Naive thymus-derived CD8-positive, alpha-beta T cell (primary cell): ENCODE measurements at regions not wholly inside any gene's neighbourhood (a gene's known extent, or its start where the extent isn't known, plus 50 kb on each side); places are given as distances from the start of the nearest gene placed in this dataset.

Experiments used
- ATAC-seq, 2 donors: fragments of 150-1000 bp; cut with Tn5 transposase in 1 of 2; sonication (Bioruptor Pico), chemical (Tn5 transposase) in 1 of 2; 1 replicate in 1 of 2; 2 replicates in 1 of 2; pipeline ENCODE4 v1.10.0; 2021; ENCODE audit warnings: mild to moderate bottlenecking in 2 of 2, moderate library complexity in 2 of 2
- POLR2A ChIA-PET: fragments of 350-600 bp; sonication (Branson Sonifier 250); formaldehyde crosslinking; loops from one replicate; lab custom pipeline; 2021; ENCODE audit warnings: antibody characterized with exemption; lab: Charles Lee
- DNase-seq, 10 donors: peaks; one replicate each; pipeline versions ENCODE4 v3.0.0 to v3.0.0-alpha.2; 2020 to 2022
- H3K27ac Mint-ChIP-seq, 10 donors: one replicate each; pipeline ENCODE4 v1.8.0; 2020 to 2022; ENCODE audit warnings: mild to moderate bottlenecking in 10 of 10, mixed read lengths in 10 of 10, moderate library complexity in 4 of 10, inconsistent platforms in 1 of 10
- H3K27me3 Mint-ChIP-seq, 5 donors: one replicate each; pipeline ENCODE4 v1.8.0; 2021 to 2022; ENCODE audit warnings: mixed read lengths in 5 of 5
- H3K36me3 Mint-ChIP-seq, 3 donors: one replicate each; pipeline ENCODE4 v1.8.0; 2020 to 2022; ENCODE audit warnings: mixed read lengths in 3 of 3, mild to moderate bottlenecking in 2 of 3, inconsistent platforms in 1 of 3
- H3K4me1 Mint-ChIP-seq, 4 donors: one replicate each; pipeline ENCODE4 v1.8.0; 2021 to 2022; ENCODE audit warnings: mixed read lengths in 4 of 4
- H3K4me3 Mint-ChIP-seq, 10 donors: one replicate each; pipeline ENCODE4 v1.8.0; 2020 to 2022; ENCODE audit warnings: mild to moderate bottlenecking in 10 of 10, mixed read lengths in 10 of 10, moderate library complexity in 6 of 10, inconsistent platforms in 1 of 10
- H3K9me3 Mint-ChIP-seq, 9 donors: one replicate each; pipeline ENCODE4 v1.8.0; 2020 to 2022; ENCODE audit warnings: mixed read lengths in 9 of 9, mild to moderate bottlenecking in 3 of 9, inconsistent platforms in 1 of 9, moderate library complexity in 1 of 9

DNA sequence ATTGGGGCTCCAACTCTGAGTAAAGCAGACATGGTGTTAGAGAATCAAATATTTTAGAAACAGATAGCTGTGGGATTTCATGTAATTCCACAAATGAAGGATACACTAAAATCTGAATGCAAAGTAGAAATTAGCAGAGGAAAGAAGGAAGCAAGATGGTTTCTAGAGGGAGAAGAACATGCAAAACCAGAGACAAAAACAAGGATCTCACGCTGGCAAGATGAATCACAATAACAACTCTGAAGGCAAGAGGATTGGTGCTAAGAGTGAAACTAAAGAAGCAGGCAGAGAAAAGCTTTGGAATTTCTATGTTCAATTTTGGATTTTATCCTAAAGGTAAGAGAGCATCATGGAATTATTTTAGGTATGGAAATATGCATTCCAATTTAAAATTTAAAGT is 857.2 kb upstream of the COX7C start:
- DNase-seq (no peak), ATAC-seq (no peak)

DNA sequence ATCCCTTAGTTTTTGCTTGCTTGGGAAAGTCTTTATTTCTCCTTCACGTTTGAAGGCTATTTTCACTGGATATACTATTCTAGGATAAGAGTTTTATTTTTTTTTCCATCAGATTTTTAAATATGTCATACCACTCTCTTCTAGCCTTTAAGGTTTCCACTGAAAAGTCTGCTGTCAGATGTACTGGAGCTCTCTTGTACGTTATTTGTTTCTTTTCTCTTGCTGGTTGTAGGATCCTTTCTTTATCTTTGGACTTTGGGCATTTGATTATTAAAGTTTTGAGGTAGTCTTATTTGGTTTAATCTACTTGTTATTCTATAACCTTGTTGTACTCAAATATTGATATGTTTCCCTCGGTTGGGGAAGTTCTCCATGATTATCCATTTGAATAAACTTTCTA is 848.4 kb upstream of the COX7C start:
- H3K36me3 Mint-ChIP-seq = peaks cover 0 to 18% (median 0%) of the 10 kb centered on the region in 3 donors
- no peak overlapping the region for H3K4me3 Mint-ChIP-seq
- POLR2A ChIA-PET = no interaction called here
- no peaks in the 10 kb centered on the region for H3K27me3 Mint-ChIP-seq
- H3K27ac Mint-ChIP-seq = no peak overlapping the region
- H3K4me1 Mint-ChIP-seq = peaks cover 0 to 2% (median 0%) of the 10 kb centered on the region in 4 donors
- DNase-seq (no peak), ATAC-seq (no peak)
- peaks cover 7 to 57% (median 24%) of the 10 kb centered on the region in 9 donors for H3K9me3 Mint-ChIP-seq

More for the DNA sequence above, 857.2 kb upstream of the COX7C start:
- Mint-ChIP-seq H3K27me3 (no peaks in the 10 kb centered on the region), H3K27ac (no peak overlapping the region), H3K36me3 (no peaks in the 10 kb centered on the region), H3K9me3 (peaks cover 3 to 25% (median 10%) of the 10 kb centered on the region in 9 donors), H3K4me1 (no peaks in the 10 kb centered on the region), H3K4me3 (no peak overlapping the region)
- POLR2A ChIA-PET = no interaction called here

DNA sequence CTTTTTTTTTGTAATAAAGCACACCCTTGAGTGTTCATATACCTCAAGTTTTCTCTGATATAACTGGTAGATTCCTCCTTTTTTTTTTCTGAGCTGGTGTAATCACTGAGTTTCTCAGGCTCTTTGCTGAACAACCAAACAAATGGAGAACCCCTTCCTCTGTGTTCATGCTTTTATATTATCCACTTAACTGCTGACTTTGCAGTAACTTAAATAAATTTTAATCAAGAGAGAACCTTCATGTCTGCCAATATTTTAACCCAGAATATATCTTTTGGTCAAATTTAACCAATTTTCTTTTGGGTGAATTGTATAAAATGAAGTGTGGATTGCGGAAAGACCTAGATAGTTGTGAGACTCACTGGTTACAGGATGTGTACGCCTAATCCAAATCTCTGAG is 833.0 kb upstream of the COX7C start:
- Mint-ChIP-seq H3K27ac (no peak overlapping the region), H3K27me3 (no peaks in the 10 kb centered on the region), H3K9me3 (peaks cover 0 to 11% (median 4%) of the 10 kb centered on the region in 9 donors), H3K4me3 (no peak overlapping the region), H3K4me1 (no peaks in the 10 kb centered on the region), H3K36me3 (no peaks in the 10 kb centered on the region)
- no peak for ATAC-seq
- DNase-seq = no peak
- POLR2A ChIA-PET = no interaction called here

DNA sequence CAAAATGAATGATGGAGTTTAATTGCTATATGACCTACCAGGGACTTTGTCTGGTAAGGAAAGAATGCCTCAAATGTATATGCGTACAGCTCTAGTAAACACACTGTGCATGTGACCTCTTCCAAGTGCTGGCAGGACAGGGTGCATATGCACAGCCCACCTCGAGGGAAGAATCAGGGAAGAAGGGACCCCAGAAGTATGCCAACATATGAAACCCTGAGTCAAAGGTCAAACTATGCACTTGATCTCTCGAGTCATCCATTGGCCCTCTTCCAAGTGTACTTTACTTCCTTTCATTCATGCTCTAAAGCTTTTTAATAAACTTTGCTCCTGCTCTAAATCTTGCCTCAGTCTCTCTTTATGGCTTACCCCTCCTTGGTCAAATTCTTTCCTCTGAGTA is 804.6 kb upstream of the COX7C start:
- Mint-ChIP-seq H3K27ac (no peak overlapping the region), H3K27me3 (no peaks in the 10 kb centered on the region), H3K9me3 (peaks cover 0 to 3% (median 0%) of the 10 kb centered on the region in 9 donors), H3K36me3 (no peaks in the 10 kb centered on the region), H3K4me1 (no peaks in the 10 kb centered on the region), H3K4me3 (no peak overlapping the region)
- DNase-seq = no peak
- POLR2A ChIA-PET = no interaction called here
- no peak for ATAC-seq

DNA sequence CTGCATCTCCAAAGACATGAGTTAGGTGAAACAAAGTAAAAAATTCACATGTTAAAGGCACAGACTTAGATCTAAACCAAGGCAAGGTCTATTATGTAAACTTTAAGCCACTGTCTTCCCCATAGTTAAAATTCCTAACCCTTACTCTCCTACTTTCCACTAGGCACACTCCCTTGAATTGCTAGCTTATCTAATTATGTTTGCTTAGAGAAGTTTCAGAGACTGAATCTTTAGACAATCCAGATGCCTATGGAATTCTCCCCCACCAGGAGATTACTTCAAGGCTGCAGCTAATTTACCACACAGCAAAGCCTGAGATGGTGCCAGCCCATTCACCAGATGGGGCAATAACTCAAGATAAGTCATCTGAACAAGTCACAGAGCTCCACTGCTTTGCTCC is 803.1 kb upstream of the COX7C start:
- Mint-ChIP-seq H3K27ac (no peak overlapping the region), H3K4me3 (no peak overlapping the region), H3K4me1 (no peaks in the 10 kb centered on the region), H3K27me3 (no peaks in the 10 kb centered on the region), H3K36me3 (no peaks in the 10 kb centered on the region), H3K9me3 (peaks cover 0 to 2% (median 0%) of the 10 kb centered on the region in 9 donors)
- ATAC-seq (no peak), DNase-seq (no peak)
- POLR2A ChIA-PET = no interaction called here

DNA sequence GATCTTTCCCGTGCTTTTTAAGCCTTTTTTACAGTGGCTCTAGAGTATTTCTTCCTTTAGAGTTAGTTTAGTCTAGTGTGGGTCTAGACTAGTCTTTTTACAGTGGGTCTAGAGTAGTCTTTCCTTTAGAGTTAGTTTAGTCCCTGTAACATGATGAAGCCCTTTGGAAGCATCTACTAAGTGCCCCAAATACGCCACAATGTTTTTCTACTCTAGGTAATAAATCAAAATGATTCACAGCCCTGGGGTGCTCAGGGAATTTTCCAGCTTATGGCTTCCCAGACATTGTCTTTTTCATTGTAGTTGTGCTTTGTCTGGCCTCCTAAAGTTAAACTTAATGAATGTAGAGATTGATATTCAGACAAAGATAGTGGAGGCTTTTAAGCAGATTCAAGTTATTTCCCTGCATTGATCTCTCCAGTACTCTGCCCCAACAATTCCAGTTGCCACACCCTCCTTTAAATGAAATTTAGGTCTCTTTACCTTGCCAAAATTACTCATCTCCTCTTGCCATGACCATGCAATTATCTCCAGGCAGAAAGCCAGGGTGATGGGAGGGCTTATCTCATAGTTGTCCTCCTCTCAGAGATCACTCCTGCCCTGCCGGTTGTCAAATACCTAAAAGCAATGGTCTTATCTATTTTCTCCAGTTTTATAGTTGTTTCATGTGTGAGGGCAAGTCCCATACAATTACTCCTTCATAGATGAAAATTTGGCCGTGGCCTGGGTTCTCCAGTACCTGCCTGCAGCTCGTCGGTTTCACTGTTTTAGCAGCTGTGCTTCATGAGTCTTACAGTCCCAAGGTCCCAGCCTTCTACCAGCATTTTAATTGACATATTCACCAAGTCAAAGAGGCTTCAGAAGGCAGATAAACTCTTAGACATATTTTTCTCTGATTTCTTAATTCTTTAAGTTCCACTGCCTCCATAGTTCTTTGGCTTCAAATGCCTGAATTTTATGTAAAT is 794.0 kb upstream of the COX7C start:
- Mint-ChIP-seq H3K36me3 (no peaks in the 10 kb centered on the region), H3K27ac (no peak overlapping the region), H3K27me3 (no peaks in the 10 kb centered on the region), H3K4me3 (no peak overlapping the region), H3K4me1 (no peaks in the 10 kb centered on the region), H3K9me3 (peaks cover 0 to 1% (median 0%) of the 10 kb centered on the region in 9 donors)
- ATAC-seq (peak in 1 of 2 donors; percentile 20), DNase-seq (no peak)
- POLR2A ChIA-PET = no interaction called here

DNA sequence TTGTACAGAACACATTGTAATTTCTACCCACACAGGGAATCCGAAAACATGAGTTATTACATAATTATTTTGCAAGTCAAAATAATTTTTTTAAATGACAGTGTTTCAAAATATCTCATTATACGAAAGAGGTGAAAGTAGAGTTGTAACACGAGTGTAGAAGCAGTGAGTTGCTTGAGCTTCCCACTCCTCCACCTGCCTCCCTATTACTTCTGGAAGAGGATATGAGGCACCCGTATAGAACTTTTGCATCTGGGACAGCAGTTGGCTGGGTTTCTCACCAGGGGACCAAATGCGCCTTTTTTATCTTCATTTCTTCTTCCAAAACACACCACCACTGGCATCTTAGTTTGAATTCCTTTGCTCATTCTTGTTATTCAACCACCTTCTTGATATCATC is 779.0 kb upstream of the COX7C start:
- Mint-ChIP-seq H3K36me3 (no peaks in the 10 kb centered on the region), H3K4me3 (no peak overlapping the region), H3K27me3 (no peaks in the 10 kb centered on the region), H3K27ac (no peak overlapping the region), H3K4me1 (no peaks in the 10 kb centered on the region), H3K9me3 (peaks cover 0 to 5% (median 0%) of the 10 kb centered on the region in 9 donors)
- DNase-seq = no peak
- POLR2A ChIA-PET = no interaction called here
- no peak for ATAC-seq

DNA sequence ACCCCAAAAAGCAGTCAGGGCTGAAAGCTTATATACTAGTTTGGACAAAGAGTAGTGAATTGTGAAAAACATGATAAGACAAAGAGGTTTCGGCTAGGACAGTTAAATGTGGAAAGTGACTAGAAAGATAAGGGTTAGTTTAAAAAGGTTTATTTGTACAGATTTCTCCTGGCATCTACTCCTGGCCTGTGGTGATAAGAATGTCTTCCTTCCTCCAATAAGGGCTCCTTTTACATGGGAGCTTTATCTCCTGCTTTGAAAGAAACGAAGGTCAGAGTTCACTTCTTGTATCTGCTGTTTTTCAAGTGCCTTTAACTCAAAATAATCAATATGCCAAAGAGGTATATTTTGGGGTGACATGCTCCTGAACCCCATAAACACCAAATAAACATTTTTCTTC is 776.1 kb upstream of the COX7C start:
- Mint-ChIP-seq H3K4me3 (no peak overlapping the region), H3K36me3 (no peaks in the 10 kb centered on the region)
- POLR2A ChIA-PET = no interaction called here

DNA sequence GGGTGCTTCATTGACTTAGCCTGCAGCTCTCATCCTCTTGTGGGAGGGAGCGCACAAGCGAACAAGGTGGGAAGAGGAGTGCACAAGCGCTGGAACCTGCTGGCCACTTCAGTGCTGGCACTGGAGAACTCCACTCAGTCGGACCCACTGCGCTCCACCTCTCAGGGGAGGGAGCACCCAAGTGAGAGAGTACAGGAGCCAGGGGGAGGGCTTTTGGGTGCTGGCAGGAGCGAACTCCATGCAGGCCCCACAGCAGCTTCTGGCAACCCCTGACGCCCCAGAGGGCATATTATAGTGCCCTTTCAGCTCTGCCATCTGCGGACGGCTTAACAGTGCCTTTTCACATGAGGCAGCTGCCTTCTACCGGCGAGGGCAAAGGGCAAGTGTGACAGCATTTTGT is 774.2 kb upstream of the COX7C start:
- Mint-ChIP-seq H3K36me3 (no peaks in the 10 kb centered on the region), H3K9me3 (peaks cover 0 to 4% (median 0%) of the 10 kb centered on the region in 9 donors), H3K27me3 (no peaks in the 10 kb centered on the region), H3K27ac (no peak overlapping the region), H3K4me3 (no peak overlapping the region), H3K4me1 (no peaks in the 10 kb centered on the region)
- no peak for DNase-seq
- POLR2A ChIA-PET = no interaction called here
- no peak for ATAC-seq

More for the DNA sequence above, 776.1 kb upstream of the COX7C start:
- ATAC-seq (no peak), DNase-seq (no peak)
- Mint-ChIP-seq H3K27ac (no peak overlapping the region), H3K4me1 (no peaks in the 10 kb centered on the region), H3K9me3 (peaks cover 0 to 2% (median 0%) of the 10 kb centered on the region in 9 donors), H3K27me3 (no peaks in the 10 kb centered on the region)

DNA sequence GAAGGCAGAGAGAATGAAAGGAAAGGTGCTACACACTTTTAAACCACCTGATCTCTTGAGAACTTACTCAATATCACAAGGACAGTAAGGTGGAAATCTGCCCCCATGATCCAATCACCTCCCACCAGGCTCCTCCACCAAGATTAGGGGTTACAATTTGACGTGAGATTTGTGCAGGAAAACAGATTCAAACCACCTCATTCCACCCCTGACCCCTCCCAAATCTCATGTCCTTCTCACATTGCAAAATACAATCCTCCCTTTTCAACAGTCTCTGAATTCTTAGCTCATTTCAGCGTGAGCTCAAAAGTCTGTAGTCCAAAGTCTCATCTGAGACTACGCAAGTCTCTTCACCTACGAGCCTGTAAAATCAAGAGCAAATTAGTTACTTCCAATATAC is 768.3 kb upstream of the COX7C start:
- no peak overlapping the region for H3K4me3 Mint-ChIP-seq
- ATAC-seq = no peak
- POLR2A ChIA-PET = no interaction called here
- no peak for DNase-seq
- peaks cover 0 to 12% (median 2%) of the 10 kb centered on the region in 9 donors for H3K9me3 Mint-ChIP-seq
- H3K27me3 Mint-ChIP-seq = no peaks in the 10 kb centered on the region
- no peak overlapping the region for H3K27ac Mint-ChIP-seq
- H3K4me1 Mint-ChIP-seq = no peaks in the 10 kb centered on the region
- no peaks in the 10 kb centered on the region for H3K36me3 Mint-ChIP-seq

DNA sequence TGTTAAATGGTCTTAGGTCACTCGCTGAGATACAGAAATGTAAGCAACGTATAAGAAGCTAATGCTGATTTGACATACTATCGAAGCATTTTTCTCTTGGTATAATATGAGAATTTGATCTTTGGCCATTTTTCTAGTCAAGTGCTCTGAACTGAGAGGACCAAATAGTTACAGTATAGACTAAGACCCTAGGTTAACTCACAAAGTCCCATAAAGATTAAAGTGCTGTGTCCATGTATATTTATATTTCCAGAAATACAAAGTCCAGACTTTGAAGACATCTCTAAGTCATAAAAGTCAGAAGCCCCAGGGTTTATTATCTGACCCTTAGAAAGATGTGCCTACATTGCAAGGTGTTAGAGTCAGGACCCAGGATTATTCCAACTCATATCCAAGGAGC is 752.4 kb upstream of the COX7C start:
- POLR2A ChIA-PET = no interaction called here
- Mint-ChIP-seq H3K36me3 (no peaks in the 10 kb centered on the region), H3K27me3 (no peaks in the 10 kb centered on the region), H3K9me3 (peaks cover 0 to 21% (median 5%) of the 10 kb centered on the region in 9 donors), H3K4me1 (no peaks in the 10 kb centered on the region), H3K4me3 (no peak overlapping the region), H3K27ac (no peak overlapping the region)
- DNase-seq = no peak
- ATAC-seq = no peak

DNA sequence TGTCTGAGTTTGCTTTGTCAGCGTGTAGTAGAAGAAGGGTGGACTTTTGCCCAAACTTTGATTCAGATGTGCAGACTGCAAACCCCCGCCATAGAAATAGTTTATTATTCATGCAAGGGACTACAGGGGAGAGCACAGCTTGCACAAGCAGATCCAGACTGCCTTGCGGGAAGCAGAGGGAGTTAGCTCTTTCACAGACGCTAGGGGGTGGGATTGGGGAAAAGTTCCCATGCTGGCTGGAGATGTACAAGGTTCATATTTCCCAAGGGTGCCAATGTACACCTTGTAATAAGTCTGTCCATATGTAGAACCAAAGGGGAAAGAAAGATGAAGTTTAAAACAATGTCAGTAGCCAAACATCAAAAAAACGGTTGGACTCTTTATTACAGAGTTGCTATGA is 749.7 kb upstream of the COX7C start:
- no peaks in the 10 kb centered on the region for H3K27me3 Mint-ChIP-seq
- H3K4me3 Mint-ChIP-seq = no peak overlapping the region
- peaks cover 0 to 21% (median 5%) of the 10 kb centered on the region in 9 donors for H3K9me3 Mint-ChIP-seq
- no peaks in the 10 kb centered on the region for H3K36me3 Mint-ChIP-seq
- no peak for ATAC-seq
- H3K27ac Mint-ChIP-seq = no peak overlapping the region
- POLR2A ChIA-PET = no interaction called here
- H3K4me1 Mint-ChIP-seq = no peaks in the 10 kb centered on the region
- no peak for DNase-seq

DNA sequence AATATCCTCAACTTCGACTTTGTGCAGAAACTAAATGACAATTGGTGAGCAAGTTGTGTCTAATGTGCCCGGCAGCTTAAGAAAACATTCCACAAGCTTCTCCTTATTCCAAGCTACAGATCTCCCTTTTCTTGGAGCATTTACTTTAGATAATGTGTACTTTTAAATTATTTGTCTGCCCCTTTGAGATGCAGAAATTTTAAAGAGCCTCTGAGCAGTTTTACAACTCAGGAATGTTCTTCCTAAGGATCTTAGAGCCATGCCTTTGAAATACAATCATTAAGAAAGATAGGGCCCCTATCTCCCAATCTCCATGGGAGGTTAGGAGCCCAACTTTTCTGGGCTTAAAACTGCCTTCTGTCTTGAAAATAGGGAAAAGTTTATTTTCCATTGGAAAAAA is 723.7 kb upstream of the COX7C start:
- no peaks in the 10 kb centered on the region for H3K4me1 Mint-ChIP-seq
- H3K27ac Mint-ChIP-seq = no peak overlapping the region

More for the DNA sequence above, 723.7 kb upstream of the COX7C start:
- no peak overlapping the region for H3K4me3 Mint-ChIP-seq
- no peaks in the 10 kb centered on the region for H3K36me3 Mint-ChIP-seq
- POLR2A ChIA-PET = no interaction called here
- ATAC-seq (no peak), DNase-seq (no peak)
- H3K9me3 Mint-ChIP-seq = peaks cover 0 to 12% (median 0%) of the 10 kb centered on the region in 9 donors
- no peaks in the 10 kb centered on the region for H3K27me3 Mint-ChIP-seq
